Osteocyte (in vitro differentiated cells): ENCODE measurements at regions not wholly inside any gene's neighbourhood (a gene's known extent, or its start where the extent isn't known, plus 50 kb on each side); places are given as distances from the start of the nearest gene placed in this dataset.
"Not testable (repeated sequence)": the region's sequence is repeated elsewhere in the genome, so short reads cannot be mapped to it uniquely, and the experiment has no call there.

Source experiments
- DNase-seq: peaks from one replicate; pipeline ENCODE4 v3.0.0; 2021; ENCODE audit warnings: mixed read lengths; ENCODE audit not compliant: unreplicated experiment; ENCODE audit errors: extremely low spot score
- H3K27ac Mint-ChIP-seq: one replicate; pipeline ENCODE4 v1.8.0; 2021; ENCODE audit warnings: mild to moderate bottlenecking, mixed read lengths; ENCODE audit not compliant: unreplicated experiment
- H3K27me3 Mint-ChIP-seq: one replicate; pipeline ENCODE4 v1.8.0; 2021; ENCODE audit warnings: mixed read lengths; ENCODE audit not compliant: unreplicated experiment
- H3K36me3 Mint-ChIP-seq: one replicate; pipeline ENCODE4 v1.8.0; 2021; ENCODE audit warnings: mixed read lengths; ENCODE audit not compliant: unreplicated experiment
- H3K4me1 Mint-ChIP-seq: one replicate; pipeline ENCODE4 v1.8.0; 2021; ENCODE audit warnings: mixed read lengths; ENCODE audit not compliant: unreplicated experiment
- H3K4me3 Mint-ChIP-seq: one replicate; pipeline ENCODE4 v1.8.0; 2021; ENCODE audit warnings: mild to moderate bottlenecking, moderate library complexity, mixed read lengths; ENCODE audit not compliant: unreplicated experiment
- H3K9me3 Mint-ChIP-seq: one replicate; pipeline ENCODE4 v1.8.0; 2021; ENCODE audit warnings: mixed read lengths; ENCODE audit not compliant: unreplicated experiment
- TF ChIP-seq, protein P1 (sequence below): fragments of 200-600 bp; sonication (generic); IDR thresholded peaks from 2 replicates; pipeline ENCODE4 v1.5.0; 2021; ENCODE audit warnings: antibody characterized with exemption, mild to moderate bottlenecking, moderate library complexity

- peaks cover 1% of the 10 kb centered on the region for H3K4me1 Mint-ChIP-seq
- H3K9me3 Mint-ChIP-seq: no peaks in the 10 kb centered on the region
- no peaks in the 10 kb centered on the region for H3K36me3 Mint-ChIP-seq
- DNase-seq: no peak
- H3K27ac Mint-ChIP-seq: no peak overlapping the region
- no peak overlapping the region for H3K4me3 Mint-ChIP-seq
- TF ChIP-seq, protein P1, sequence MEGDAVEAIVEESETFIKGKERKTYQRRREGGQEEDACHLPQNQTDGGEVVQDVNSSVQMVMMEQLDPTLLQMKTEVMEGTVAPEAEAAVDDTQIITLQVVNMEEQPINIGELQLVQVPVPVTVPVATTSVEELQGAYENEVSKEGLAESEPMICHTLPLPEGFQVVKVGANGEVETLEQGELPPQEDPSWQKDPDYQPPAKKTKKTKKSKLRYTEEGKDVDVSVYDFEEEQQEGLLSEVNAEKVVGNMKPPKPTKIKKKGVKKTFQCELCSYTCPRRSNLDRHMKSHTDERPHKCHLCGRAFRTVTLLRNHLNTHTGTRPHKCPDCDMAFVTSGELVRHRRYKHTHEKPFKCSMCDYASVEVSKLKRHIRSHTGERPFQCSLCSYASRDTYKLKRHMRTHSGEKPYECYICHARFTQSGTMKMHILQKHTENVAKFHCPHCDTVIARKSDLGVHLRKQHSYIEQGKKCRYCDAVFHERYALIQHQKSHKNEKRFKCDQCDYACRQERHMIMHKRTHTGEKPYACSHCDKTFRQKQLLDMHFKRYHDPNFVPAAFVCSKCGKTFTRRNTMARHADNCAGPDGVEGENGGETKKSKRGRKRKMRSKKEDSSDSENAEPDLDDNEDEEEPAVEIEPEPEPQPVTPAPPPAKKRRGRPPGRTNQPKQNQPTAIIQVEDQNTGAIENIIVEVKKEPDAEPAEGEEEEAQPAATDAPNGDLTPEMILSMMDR: peak; percentile 27
- no peaks in the 10 kb centered on the region for H3K27me3 Mint-ChIP-seq
These were observed 154.0 kb upstream of the ADAMTSL1 start for GRCh38 chr9:18319918-18320445.

DNA sequence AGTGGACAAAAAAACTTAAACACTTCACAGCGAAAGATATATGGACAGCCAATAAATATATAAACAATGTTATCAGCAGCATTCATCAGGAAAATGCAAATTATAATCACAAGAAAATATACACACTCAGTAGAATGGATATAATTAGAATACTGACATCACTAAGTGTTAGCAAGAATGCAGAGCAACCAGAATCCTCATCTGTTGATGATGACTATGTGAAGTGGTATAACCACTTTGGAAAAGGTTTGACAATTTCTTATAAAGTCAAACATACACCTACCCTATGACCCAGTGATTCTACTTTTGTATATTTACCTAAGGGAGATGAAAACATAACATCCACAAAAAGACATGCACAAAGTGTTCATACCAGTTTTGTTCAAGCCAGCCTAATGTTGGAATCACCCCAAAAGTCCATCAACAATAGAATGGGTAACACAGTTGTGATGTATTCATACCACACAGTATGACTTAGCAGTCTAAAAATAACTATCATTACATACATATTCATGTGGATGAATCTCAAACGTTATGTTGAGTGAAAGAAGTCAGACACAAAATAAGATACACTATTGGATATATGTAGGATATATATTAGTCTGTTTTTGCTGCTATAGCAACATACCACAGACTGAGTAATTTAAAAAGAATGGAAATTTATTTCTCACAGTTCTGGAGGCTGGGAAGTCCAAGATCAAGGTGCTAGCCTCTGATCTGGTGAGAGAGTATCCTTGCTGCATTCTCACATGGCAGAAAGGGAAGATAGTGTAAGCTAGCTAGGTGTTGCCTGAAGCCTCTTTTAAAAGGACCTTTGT, 148.8 kb upstream of the ADAMTSL1 start:
- no peaks in the 10 kb centered on the region for H3K36me3 Mint-ChIP-seq
- H3K27me3 Mint-ChIP-seq: peaks cover under 1% of the 10 kb centered on the region
- no peak overlapping the region for H3K4me3 Mint-ChIP-seq
- TF ChIP-seq, protein P1: no peak
- no peaks in the 10 kb centered on the region for H3K4me1 Mint-ChIP-seq
- no peak overlapping the region for H3K27ac Mint-ChIP-seq
- no peak for DNase-seq
- H3K9me3 Mint-ChIP-seq: no peaks in the 10 kb centered on the region

- H3K36me3 Mint-ChIP-seq, H3K4me1 Mint-ChIP-seq, DNase-seq, H3K4me3 Mint-ChIP-seq, H3K9me3 Mint-ChIP-seq, H3K27me3 Mint-ChIP-seq, H3K27ac Mint-ChIP-seq: not testable (repeated sequence)
These were observed 148.3 kb upstream of the ADAMTSL1 start for GRCh38 chr9:18325746-18326011.

DNA sequence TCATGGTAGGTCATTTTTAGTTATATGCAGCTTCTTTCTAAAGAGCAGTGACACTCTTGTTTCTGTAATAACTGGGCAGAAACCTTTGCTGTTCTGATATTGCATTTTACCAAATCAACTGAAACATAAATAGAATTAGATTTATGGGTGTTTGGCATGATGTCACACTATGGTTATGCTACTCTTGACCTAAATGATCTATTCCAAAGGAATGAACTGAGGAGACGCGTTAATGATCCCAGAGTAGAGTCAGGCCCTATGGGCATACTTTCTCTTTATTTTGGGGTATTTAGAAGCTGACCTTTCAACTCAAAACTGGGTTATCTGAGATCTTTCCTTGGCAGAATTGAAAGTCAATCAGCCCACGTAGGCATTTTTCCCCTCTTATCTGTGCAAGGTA, 146.8 kb upstream of the ADAMTSL1 start:
- Mint-ChIP-seq H3K9me3 (no peaks in the 10 kb centered on the region), H3K4me1 (peaks cover 9% of the 10 kb centered on the region), H3K27ac (no peak overlapping the region), H3K4me3 (no peak overlapping the region), H3K27me3 (peaks cover 5% of the 10 kb centered on the region), H3K36me3 (no peaks in the 10 kb centered on the region)
- TF ChIP-seq, protein P1: no peak
- DNase-seq: no peak

- Mint-ChIP-seq H3K36me3 (no peaks in the 10 kb centered on the region), H3K4me3 (no peak overlapping the region), H3K9me3 (no peaks in the 10 kb centered on the region), H3K4me1 (peaks cover 22% of the 10 kb centered on the region), H3K27ac (no peak overlapping the region), H3K27me3 (peaks cover 5% of the 10 kb centered on the region)
- TF ChIP-seq, protein P1: no peak
- no peak for DNase-seq
These were observed 143.3 kb upstream of the ADAMTSL1 start for GRCh38 chr9:18330401-18331309.
